CD8-positive, alpha-beta memory T cell (primary cell): ENCODE measurements at regions not wholly inside any gene's neighbourhood (a gene's known extent, or its start where the extent isn't known, plus 50 kb on each side); places are given as distances from the start of the nearest gene placed in this dataset.

ENCODE experiments used
- CTCF ChIA-PET: fragments of 350-600 bp; sonication (Branson Sonifier 250); formaldehyde crosslinking; loops from one replicate; lab custom pipeline; 2021; ENCODE audit warnings: antibody characterized with exemption; lab: Charles Lee
- POLR2A ChIA-PET: fragments of 350-600 bp; sonication (Branson Sonifier 250); formaldehyde crosslinking; loops from one replicate; lab custom pipeline; 2021; ENCODE audit warnings: antibody characterized with exemption; lab: Charles Lee
- DNase-seq, 5 donors: peaks; one replicate each; pipeline versions ENCODE4 v3.0.0 to v3.0.0-alpha.2; 2020 to 2022; ENCODE audit warnings: mixed read lengths in 1 of 5
- H3K27ac ChIP-seq: one replicate; pipeline ENCODE4 v1.7.0; 2013; ENCODE audit warnings: low read depth, mild to moderate bottlenecking, low read length, moderate library complexity
- H3K27me3 ChIP-seq: 2 replicates; pipeline ENCODE4 v1.7.0; 2013; ENCODE audit warnings: low read length, mild to moderate bottlenecking; ENCODE audit not compliant: insufficient read depth, poor library complexity, severe bottlenecking
- H3K36me3 ChIP-seq: 2 replicates; pipeline ENCODE4 v1.7.0; 2013; ENCODE audit warnings: mild to moderate bottlenecking, low read length, moderate library complexity; ENCODE audit not compliant: insufficient read depth
- H3K4me1 ChIP-seq: 2 replicates; pipeline ENCODE4 v1.7.0; 2013; ENCODE audit warnings: mild to moderate bottlenecking, low read length, moderate library complexity; ENCODE audit not compliant: insufficient read depth
- H3K4me3 ChIP-seq: 2 replicates; pipeline ENCODE4 v1.7.0; 2013; ENCODE audit warnings: mild to moderate bottlenecking, low read length
- H3K9me3 ChIP-seq: 2 replicates; pipeline ENCODE4 v1.7.0; 2013; ENCODE audit warnings: mild to moderate bottlenecking, low read length
- H3K27ac Mint-ChIP-seq, 8 donors: one replicate each; pipeline ENCODE4 v1.8.0; 2020 to 2021; ENCODE audit warnings: mixed read lengths in 8 of 8, mild to moderate bottlenecking in 6 of 8, inconsistent platforms in 3 of 8, moderate library complexity in 3 of 8
- H3K27me3 Mint-ChIP-seq, 2 donors: one replicate each; pipeline ENCODE4 v1.8.0; 2020 to 2021; ENCODE audit warnings: mixed read lengths in 2 of 2, mild to moderate bottlenecking in 1 of 2, moderate library complexity in 1 of 2
- H3K36me3 Mint-ChIP-seq, 3 donors: one replicate each; pipeline ENCODE4 v1.8.0; 2020 to 2021; ENCODE audit warnings: mixed read lengths in 3 of 3, inconsistent platforms in 1 of 3, mild to moderate bottlenecking in 1 of 3
- H3K4me1 Mint-ChIP-seq, 3 donors: one replicate each; pipeline ENCODE4 v1.8.0; 2020 to 2021; ENCODE audit warnings: mixed read lengths in 3 of 3, inconsistent platforms in 1 of 3, mild to moderate bottlenecking in 1 of 3
- H3K4me3 Mint-ChIP-seq, 7 donors: one replicate each; pipeline ENCODE4 v1.8.0; 2020 to 2021; ENCODE audit warnings: mixed read lengths in 7 of 7, mild to moderate bottlenecking in 6 of 7, moderate library complexity in 4 of 7, inconsistent platforms in 2 of 7
- H3K9me3 Mint-ChIP-seq, 5 donors: one replicate each; pipeline ENCODE4 v1.8.0; 2020 to 2022; ENCODE audit warnings: mixed read lengths in 5 of 5, mild to moderate bottlenecking in 3 of 5, moderate library complexity in 2 of 5, inconsistent platforms in 1 of 5

DNA sequence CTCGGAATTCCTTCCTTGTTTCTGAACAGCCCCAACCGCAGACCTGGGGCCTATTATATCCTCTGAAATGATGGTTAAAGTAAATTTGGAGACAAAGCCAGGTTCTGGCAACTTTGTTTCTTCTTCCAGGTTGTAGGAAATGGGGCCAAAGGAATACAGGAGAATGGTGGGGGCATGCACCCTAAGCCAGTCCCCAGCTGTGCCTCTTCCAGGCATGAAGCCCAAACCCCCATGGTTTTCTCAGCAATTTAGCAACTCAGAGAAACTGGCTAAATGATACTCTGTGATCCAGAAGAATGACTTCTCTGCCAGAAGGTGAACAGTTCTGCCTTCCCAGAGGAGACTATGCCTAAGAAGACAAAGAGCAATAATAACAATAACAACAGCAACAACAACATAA is 635.0 kb upstream of the FANCL start:
- peaks cover 0 to 3% (median 0%) of the 10 kb centered on the region in 5 donors for H3K9me3 Mint-ChIP-seq
- no peak overlapping the region for H3K27ac Mint-ChIP-seq
- no peaks in the 10 kb centered on the region for H3K4me1 Mint-ChIP-seq

DNA sequence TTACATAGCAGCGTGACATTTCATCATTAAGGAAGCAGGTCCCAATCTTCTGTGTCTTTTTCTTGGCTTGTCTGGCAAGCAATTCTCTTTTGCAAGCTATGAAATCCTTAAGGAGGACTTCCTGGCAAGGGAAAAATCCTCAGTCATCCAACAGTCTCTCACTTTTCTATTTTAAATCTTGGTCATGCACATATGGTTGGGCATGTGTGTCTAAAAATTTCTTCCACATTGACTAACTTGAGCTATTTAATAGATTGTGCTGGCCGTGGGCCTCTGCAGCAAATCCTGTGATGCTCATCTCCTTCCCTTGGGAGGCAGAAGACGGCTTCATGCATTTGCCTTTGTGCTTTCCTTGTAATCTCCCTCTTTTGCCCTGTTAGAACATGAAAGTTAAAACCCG is 634.3 kb upstream of the FANCL start:
- Histone ChIP-seq H3K27ac (no peak overlapping the region), H3K4me1 (no peaks in the 10 kb centered on the region), H3K27me3 (no peaks in the 10 kb centered on the region), H3K9me3 (no peaks in the 10 kb centered on the region), H3K4me3 (no peak overlapping the region), H3K36me3 (no peaks in the 10 kb centered on the region)
- ChIA-PET CTCF (no interaction called here), POLR2A (no interaction called here)
- Mint-ChIP-seq H3K4me1 (no peaks in the 10 kb centered on the region), H3K27me3 (no peaks in the 10 kb centered on the region), H3K36me3 (no peaks in the 10 kb centered on the region), H3K9me3 (peaks cover 0 to 3% (median 0%) of the 10 kb centered on the region in 5 donors), H3K27ac (no peak overlapping the region), H3K4me3 (no peak overlapping the region)
- DNase-seq, result no peak

More for the DNA sequence above, 635.0 kb upstream of the FANCL start:
- CTCF ChIA-PET, result no interaction called here
- Histone ChIP-seq H3K4me3 (no peak overlapping the region), H3K36me3 (no peaks in the 10 kb centered on the region), H3K27me3 (no peaks in the 10 kb centered on the region), H3K9me3 (no peaks in the 10 kb centered on the region), H3K4me1 (no peaks in the 10 kb centered on the region), H3K27ac (no peak overlapping the region)
- no peak overlapping the region for H3K4me3 Mint-ChIP-seq
- no peaks in the 10 kb centered on the region for H3K36me3 Mint-ChIP-seq
- DNase-seq, result no peak
- POLR2A ChIA-PET, result no interaction called here
- H3K27me3 Mint-ChIP-seq, result no peaks in the 10 kb centered on the region

DNA sequence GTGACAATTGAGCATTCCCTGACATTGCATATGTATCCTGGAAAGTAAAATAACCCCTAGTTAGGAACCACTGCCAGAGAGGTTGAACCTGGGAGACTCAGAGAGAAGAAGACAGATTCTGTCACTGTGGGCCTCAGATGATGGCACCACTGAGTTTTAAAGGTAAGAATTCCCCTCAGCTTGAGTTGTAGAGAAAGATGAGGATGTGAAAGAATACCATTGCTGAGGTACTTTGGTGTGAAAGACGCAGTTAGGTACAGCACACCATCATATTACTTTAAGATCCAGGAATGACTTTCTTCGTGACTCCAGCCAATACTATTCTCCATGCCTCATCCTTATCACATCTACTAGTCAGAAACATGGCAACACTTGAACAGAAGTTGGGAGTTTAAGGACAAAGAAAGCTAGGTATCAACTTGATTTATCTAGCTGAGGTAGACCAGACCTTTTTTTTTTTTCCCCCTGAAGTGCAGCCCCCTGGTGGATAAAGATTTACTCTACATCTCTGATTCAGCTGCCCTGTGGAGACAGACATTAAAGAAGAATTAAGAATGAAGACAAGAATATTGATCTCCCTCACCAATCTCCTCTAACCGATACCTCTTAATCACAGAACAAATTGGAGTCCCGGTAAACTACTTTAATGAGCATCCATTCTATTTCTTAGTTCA is 630.5 kb upstream of the FANCL start:
- Mint-ChIP-seq H3K4me3 (no peak overlapping the region), H3K36me3 (no peaks in the 10 kb centered on the region), H3K27me3 (no peaks in the 10 kb centered on the region), H3K4me1 (no peaks in the 10 kb centered on the region), H3K27ac (no peak overlapping the region), H3K9me3 (peaks cover 0 to 1% (median 0%) of the 10 kb centered on the region in 5 donors)
- Histone ChIP-seq H3K27me3 (no peaks in the 10 kb centered on the region), H3K4me3 (no peak overlapping the region), H3K4me1 (no peaks in the 10 kb centered on the region), H3K36me3 (no peaks in the 10 kb centered on the region), H3K9me3 (no peaks in the 10 kb centered on the region), H3K27ac (no peak overlapping the region)
- no peak for DNase-seq
- CTCF ChIA-PET, result no interaction called here
- POLR2A ChIA-PET, result no interaction called here

DNA sequence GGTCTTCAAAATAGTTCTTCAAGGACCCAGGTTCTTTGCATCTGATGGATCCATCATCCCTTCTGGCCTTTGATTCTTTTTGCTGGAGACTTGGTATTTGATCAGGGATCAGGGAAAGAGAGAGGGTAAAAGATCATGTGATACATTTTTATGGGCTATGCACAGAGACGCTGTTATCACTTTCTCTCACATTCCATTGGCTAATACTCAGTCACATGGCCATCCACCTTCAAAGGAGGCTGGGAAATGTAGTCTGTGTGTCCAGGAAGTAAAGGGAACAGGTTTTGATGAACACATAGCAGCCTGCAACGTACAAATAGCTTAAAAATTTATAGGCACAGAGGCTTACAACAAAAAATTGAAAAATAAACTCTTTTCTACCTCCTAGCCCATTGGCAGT is 629.6 kb upstream of the FANCL start:
- CTCF ChIA-PET, result no interaction called here
- POLR2A ChIA-PET, result no interaction called here
- Mint-ChIP-seq H3K36me3 (no peaks in the 10 kb centered on the region), H3K27me3 (no peaks in the 10 kb centered on the region), H3K27ac (no peak overlapping the region), H3K9me3 (peaks cover 0 to 6% (median 0%) of the 10 kb centered on the region in 5 donors), H3K4me1 (no peaks in the 10 kb centered on the region), H3K4me3 (no peak overlapping the region)
- H3K4me3 ChIP-seq, result no peak overlapping the region
- no peaks in the 10 kb centered on the region for H3K27me3 ChIP-seq
- no peaks in the 10 kb centered on the region for H3K36me3 ChIP-seq
- no peak for DNase-seq
- H3K4me1 ChIP-seq, result no peaks in the 10 kb centered on the region
- no peak overlapping the region for H3K27ac ChIP-seq
- H3K9me3 ChIP-seq, result no peaks in the 10 kb centered on the region

DNA sequence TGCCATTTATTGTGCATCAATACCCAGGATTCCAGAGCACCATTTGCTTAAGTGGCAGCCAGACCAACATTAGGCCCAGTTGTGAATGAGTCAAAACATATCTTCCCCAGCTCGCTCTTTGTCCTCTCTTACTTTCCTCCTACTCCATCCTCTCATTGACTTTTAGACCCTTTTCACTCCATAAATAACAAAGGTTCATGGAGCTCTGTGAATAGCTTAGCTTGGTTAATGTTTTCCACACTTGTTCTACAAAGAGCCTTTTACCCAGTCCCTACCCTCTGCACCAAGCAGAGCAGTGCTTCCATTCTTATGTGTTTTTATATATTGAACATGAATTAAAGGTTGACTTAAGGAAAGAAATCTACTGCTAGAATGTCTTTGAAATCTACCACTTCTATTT is 625.8 kb upstream of the FANCL start:
- no peaks in the 10 kb centered on the region for H3K27me3 Mint-ChIP-seq
- no peak overlapping the region for H3K4me3 Mint-ChIP-seq
- ChIA-PET POLR2A (no interaction called here), CTCF (no interaction called here)
- H3K27ac ChIP-seq, result no peak overlapping the region
- H3K9me3 Mint-ChIP-seq, result peaks cover 0 to 7% (median 0%) of the 10 kb centered on the region in 5 donors
- H3K36me3 ChIP-seq, result no peaks in the 10 kb centered on the region
- H3K4me1 Mint-ChIP-seq, result no peaks in the 10 kb centered on the region
- no peak for DNase-seq
- no peaks in the 10 kb centered on the region for H3K9me3 ChIP-seq
- no peaks in the 10 kb centered on the region for H3K27me3 ChIP-seq
- H3K36me3 Mint-ChIP-seq, result no peaks in the 10 kb centered on the region
- no peak overlapping the region for H3K27ac Mint-ChIP-seq
- no peak overlapping the region for H3K4me3 ChIP-seq
- H3K4me1 ChIP-seq, result no peaks in the 10 kb centered on the region

DNA sequence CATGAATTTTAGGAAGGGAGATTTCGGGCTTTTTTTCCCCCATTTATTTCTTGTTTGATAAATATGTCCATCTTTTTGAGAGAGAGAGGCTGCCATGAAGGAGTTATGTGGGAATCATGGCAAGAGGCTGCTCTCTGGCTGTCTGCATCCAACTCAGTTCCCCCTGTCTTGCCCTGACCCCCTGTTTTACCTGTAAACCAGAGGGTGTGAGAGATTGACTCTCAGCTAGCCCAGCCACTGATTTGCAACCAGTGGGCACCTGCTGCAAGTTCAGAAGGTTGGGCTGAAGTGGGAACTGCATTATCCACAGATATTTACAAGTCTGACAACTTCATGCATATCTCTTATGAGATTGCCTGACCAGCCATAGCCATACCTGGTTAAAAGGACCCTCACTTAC is 625.4 kb upstream of the FANCL start:
- H3K4me1 ChIP-seq, result no peaks in the 10 kb centered on the region
- no peak overlapping the region for H3K27ac ChIP-seq
- H3K9me3 Mint-ChIP-seq, result peaks cover 0 to 7% (median 0%) of the 10 kb centered on the region in 5 donors
- no peak overlapping the region for H3K27ac Mint-ChIP-seq
- no peak overlapping the region for H3K4me3 Mint-ChIP-seq
- DNase-seq, result no peak
- ChIA-PET POLR2A (no interaction called here), CTCF (no interaction called here)
- H3K9me3 ChIP-seq, result no peaks in the 10 kb centered on the region
- H3K4me3 ChIP-seq, result no peak overlapping the region
- H3K36me3 Mint-ChIP-seq, result no peaks in the 10 kb centered on the region
- no peaks in the 10 kb centered on the region for H3K4me1 Mint-ChIP-seq
- H3K36me3 ChIP-seq, result no peaks in the 10 kb centered on the region
- no peaks in the 10 kb centered on the region for H3K27me3 ChIP-seq
- no peaks in the 10 kb centered on the region for H3K27me3 Mint-ChIP-seq

DNA sequence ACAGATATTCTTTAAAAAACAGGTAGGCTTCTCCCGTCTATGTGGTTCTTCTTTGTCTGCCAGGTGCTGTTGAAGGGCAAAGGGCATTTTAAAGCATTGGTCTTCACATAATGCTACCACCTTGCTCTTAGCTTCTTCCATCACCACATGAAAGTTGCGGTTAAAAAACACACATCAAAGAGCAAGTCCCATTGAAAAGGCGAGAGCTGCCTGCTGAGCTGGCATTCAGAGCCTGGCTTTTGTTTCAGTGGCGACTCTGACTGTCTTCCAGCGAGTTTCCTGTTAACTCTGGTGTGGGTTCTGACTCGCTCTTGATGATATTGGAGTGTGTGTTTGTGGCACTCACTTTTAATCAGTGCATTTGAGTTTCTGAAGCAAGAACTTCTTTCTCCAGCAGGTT is 624.9 kb upstream of the FANCL start:
- ChIA-PET CTCF (no interaction called here), POLR2A (no interaction called here)
- no peak for DNase-seq
- no peaks in the 10 kb centered on the region for H3K36me3 Mint-ChIP-seq
- Histone ChIP-seq H3K27me3 (no peaks in the 10 kb centered on the region), H3K36me3 (no peaks in the 10 kb centered on the region), H3K27ac (no peak overlapping the region), H3K4me1 (no peaks in the 10 kb centered on the region), H3K9me3 (no peaks in the 10 kb centered on the region), H3K4me3 (no peak overlapping the region)
- H3K4me1 Mint-ChIP-seq, result no peaks in the 10 kb centered on the region
- H3K9me3 Mint-ChIP-seq, result peaks cover 0 to 7% (median 0%) of the 10 kb centered on the region in 5 donors
- no peak overlapping the region for H3K4me3 Mint-ChIP-seq
- no peak overlapping the region for H3K27ac Mint-ChIP-seq
- no peaks in the 10 kb centered on the region for H3K27me3 Mint-ChIP-seq

DNA sequence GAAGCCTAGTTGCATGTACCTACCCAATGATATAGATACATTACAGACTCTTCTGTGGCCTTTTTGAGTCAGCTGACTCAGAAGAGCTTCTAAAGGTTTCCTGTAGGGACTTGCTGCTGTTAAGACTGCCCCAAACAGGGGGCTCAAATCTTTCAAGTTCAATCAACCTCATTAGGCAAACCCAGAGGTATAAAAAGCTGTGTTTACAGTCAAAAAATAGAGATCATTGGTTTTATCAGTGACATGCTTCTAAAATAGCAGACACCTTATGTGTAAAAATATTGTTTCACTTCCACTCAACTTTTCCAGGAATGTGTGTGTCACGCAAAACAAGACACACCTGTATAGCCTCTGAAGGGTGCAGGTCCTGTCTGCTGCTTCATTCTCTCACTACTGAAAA is 624.3 kb upstream of the FANCL start:
- Histone ChIP-seq H3K27me3 (no peaks in the 10 kb centered on the region), H3K4me1 (no peaks in the 10 kb centered on the region), H3K27ac (no peak overlapping the region), H3K4me3 (no peak overlapping the region), H3K36me3 (no peaks in the 10 kb centered on the region), H3K9me3 (no peaks in the 10 kb centered on the region)
- Mint-ChIP-seq H3K36me3 (no peaks in the 10 kb centered on the region), H3K4me1 (no peaks in the 10 kb centered on the region), H3K9me3 (peaks cover 0 to 7% (median 0%) of the 10 kb centered on the region in 5 donors), H3K27ac (no peak overlapping the region), H3K4me3 (no peak overlapping the region), H3K27me3 (no peaks in the 10 kb centered on the region)
- CTCF ChIA-PET, result no interaction called here
- POLR2A ChIA-PET, result no interaction called here
- DNase-seq, result no peak
